Fibroblast of lung (primary cell): ENCODE measurements at regions not wholly inside any gene's neighbourhood (a gene's known extent, or its start where the extent isn't known, plus 50 kb on each side); places are given as distances from the start of the nearest gene placed in this dataset.

Experiments
- DNase-seq, 2 donors: peaks; one replicate each; pipeline versions ENCODE4 v3.0.0 to v3.0.0-alpha.2; 2010; ENCODE audit warnings: low read depth in 2 of 2
- H2AFZ ChIP-seq: 2 replicates; pipeline ENCODE4 v1.5.1; 2012; ENCODE audit warnings: low read length, control low read depth, inconsistent platforms
- H3K27ac ChIP-seq: 2 replicates; pipeline ENCODE4 v1.5.1; 2011; ENCODE audit warnings: low read length, control low read depth; ENCODE audit not compliant: insufficient read depth
- H3K27me3 ChIP-seq: 2 replicates; pipeline ENCODE4 v1.5.1; 2011; ENCODE audit warnings: mild to moderate bottlenecking, low read length; ENCODE audit not compliant: control insufficient read depth, insufficient read depth
- H3K36me3 ChIP-seq: 2 replicates; pipeline ENCODE4 v1.5.1; 2011; ENCODE audit warnings: low read length; ENCODE audit not compliant: control insufficient read depth, insufficient read depth
- H3K4me1 ChIP-seq: 2 replicates; pipeline ENCODE4 v1.5.1; 2011; ENCODE audit warnings: low read length; ENCODE audit not compliant: control insufficient read depth, insufficient read depth; ENCODE audit errors: extremely low read depth
- H3K4me2 ChIP-seq: 2 replicates; pipeline ENCODE4 v1.5.1; 2011; ENCODE audit warnings: low read length, control low read depth; ENCODE audit not compliant: insufficient read depth; ENCODE audit errors: extremely low read depth
- H3K4me3 ChIP-seq, 4 experiments: fragments of 200-600 bp in 1 of 4; sonication (generic) in 1 of 4; replicated peaks in 1 of 4; 2 replicates each; pipeline ENCODE4 v1.5.1; 2011 to 2016; ENCODE audit warnings: low read length in 4 of 4, low read depth in 3 of 4, mild to moderate bottlenecking in 3 of 4, control low read depth in 2 of 4, inconsistent platforms in 1 of 4, mixed read lengths in 1 of 4; ENCODE audit not compliant: insufficient read depth in 1 of 4; ENCODE audit errors: control extremely low read depth in 1 of 4
- H3K79me2 ChIP-seq: 2 replicates; pipeline ENCODE4 v1.5.1; 2012; ENCODE audit warnings: mild to moderate bottlenecking, low read length, inconsistent platforms; ENCODE audit not compliant: control insufficient read depth, insufficient read depth
- H3K9ac ChIP-seq: 2 replicates; pipeline ENCODE4 v1.5.1; 2011; ENCODE audit warnings: mild to moderate bottlenecking, low read length, control low read depth; ENCODE audit not compliant: insufficient read depth
- H3K9me3 ChIP-seq: 2 replicates; pipeline ENCODE4 v1.5.1; 2012; ENCODE audit warnings: low read depth, low read length; ENCODE audit not compliant: control insufficient read depth, insufficient read depth
- H4K20me1 ChIP-seq: 2 replicates; pipeline ENCODE4 v1.5.1; 2011; ENCODE audit warnings: low read length; ENCODE audit not compliant: control insufficient read depth, insufficient read depth; ENCODE audit errors: extremely low read depth
- CTCF ChIP-seq, 2 donors: IDR thresholded peaks in 1 of 2; conservative IDR thresholded peaks in 1 of 2; 1 replicate in 1 of 2; 2 replicates in 1 of 2; pipeline ENCODE4 v1.5.1; 2011 to 2012; ENCODE audit warnings: low read length in 2 of 2, control low read depth in 1 of 2, inconsistent platforms in 1 of 2, low read depth in 1 of 2, mild to moderate bottlenecking in 1 of 2
- EZH2 ChIP-seq: IDR thresholded peaks from 2 replicates; pipeline ENCODE4 v1.5.1; 2012; ENCODE audit warnings: low read length, control low read depth, mild to moderate bottlenecking; ENCODE audit errors: missing control alignments

- no peak overlapping the region for H3K4me2 ChIP-seq
- H3K4me1 ChIP-seq = no peaks in the 10 kb centered on the region
- DNase-seq = no peak
- H3K79me2 ChIP-seq = no peaks in the 10 kb centered on the region
- no peaks in the 10 kb centered on the region for H3K36me3 ChIP-seq
- H3K27me3 ChIP-seq = no peaks in the 10 kb centered on the region
- TF ChIP-seq EZH2 (no peak), CTCF (conservative IDR thresholded peaks at IDR 0.05 in 1 of 2, IDR thresholded peaks at IDR 0.05 in 1 of 2; ENCODE audit: low read depth in 1 of 2, low read length in 2 of 2) (no peak)
- H3K9me3 ChIP-seq = no peaks in the 10 kb centered on the region
- H3K9ac ChIP-seq = no peak overlapping the region
- H3K4me3 ChIP-seq = no peak overlapping the region
- no peak overlapping the region for H2AFZ ChIP-seq
- H3K27ac ChIP-seq = no peak overlapping the region
- no peaks in the 10 kb centered on the region for H4K20me1 ChIP-seq
Observed at GRCh38 chr12:125214289-125214688, 149.1 kb downstream of the AACS start.

- no peak overlapping the region for H2AFZ ChIP-seq
- no peak for TF ChIP-seq EZH2
- no peak for TF ChIP-seq CTCF (conservative IDR thresholded peaks at IDR 0.05 in 1 of 2, IDR thresholded peaks at IDR 0.05 in 1 of 2; ENCODE audit: low read depth in 1 of 2, low read length in 2 of 2)
- H4K20me1 ChIP-seq = no peaks in the 10 kb centered on the region
- H3K27ac ChIP-seq = no peak overlapping the region
- DNase-seq = no peak
- no peaks in the 10 kb centered on the region for H3K36me3 ChIP-seq
- no peak overlapping the region for H3K4me3 ChIP-seq
- H3K4me2 ChIP-seq = no peak overlapping the region
- H3K9ac ChIP-seq = no peak overlapping the region
- no peaks in the 10 kb centered on the region for H3K27me3 ChIP-seq
- H3K9me3 ChIP-seq = no peaks in the 10 kb centered on the region
- H3K79me2 ChIP-seq = no peaks in the 10 kb centered on the region
- no peaks in the 10 kb centered on the region for H3K4me1 ChIP-seq
Observed at GRCh38 chr12:125216756-125217155, 151.5 kb downstream of the AACS start.

- Histone ChIP-seq H3K36me3 (no peaks in the 10 kb centered on the region), H3K9me3 (no peaks in the 10 kb centered on the region), H4K20me1 (no peaks in the 10 kb centered on the region), H3K4me3 (no peak overlapping the region), H3K4me1 (no peaks in the 10 kb centered on the region), H3K79me2 (no peaks in the 10 kb centered on the region), H3K9ac (no peak overlapping the region), H2AFZ (no peak overlapping the region), H3K4me2 (no peak overlapping the region), H3K27me3 (no peaks in the 10 kb centered on the region), H3K27ac (no peak overlapping the region)
- DNase-seq = no peak
- TF ChIP-seq CTCF (conservative IDR thresholded peaks at IDR 0.05 in 1 of 2, IDR thresholded peaks at IDR 0.05 in 1 of 2; ENCODE audit: low read depth in 1 of 2, low read length in 2 of 2) (no peak), EZH2 (no peak)
Observed at GRCh38 chr12:125217308-125217707, 152.1 kb downstream of the AACS start.
